ENCODE measurements at regions not wholly inside any gene's neighbourhood (a gene's known extent, or its start where the extent isn't known, plus 50 kb on each side); places are given as distances from the start of the nearest gene placed in this dataset.

DNA sequence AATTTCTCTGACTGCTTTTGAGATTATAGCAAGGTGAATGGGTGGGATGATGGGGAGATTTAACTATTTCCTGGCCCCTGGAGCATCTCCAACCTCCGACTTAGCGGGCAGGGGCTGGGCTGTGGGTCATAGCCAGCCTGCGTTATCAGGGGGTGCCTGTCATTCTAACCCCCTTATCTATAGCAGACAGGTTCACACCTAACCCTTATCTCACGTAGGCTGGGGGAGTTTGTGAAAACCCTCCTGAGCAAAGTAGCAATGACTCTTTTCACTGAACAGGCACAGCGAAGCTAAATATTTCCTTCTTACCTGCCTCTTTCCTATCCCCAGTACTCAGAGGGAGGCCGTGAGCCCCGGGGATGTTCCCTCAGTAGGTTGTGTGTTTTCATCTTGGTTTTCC is 511.4 kb upstream of the B3GAT1 start (continued):
- TF ChIP-seq, protein P1, sequence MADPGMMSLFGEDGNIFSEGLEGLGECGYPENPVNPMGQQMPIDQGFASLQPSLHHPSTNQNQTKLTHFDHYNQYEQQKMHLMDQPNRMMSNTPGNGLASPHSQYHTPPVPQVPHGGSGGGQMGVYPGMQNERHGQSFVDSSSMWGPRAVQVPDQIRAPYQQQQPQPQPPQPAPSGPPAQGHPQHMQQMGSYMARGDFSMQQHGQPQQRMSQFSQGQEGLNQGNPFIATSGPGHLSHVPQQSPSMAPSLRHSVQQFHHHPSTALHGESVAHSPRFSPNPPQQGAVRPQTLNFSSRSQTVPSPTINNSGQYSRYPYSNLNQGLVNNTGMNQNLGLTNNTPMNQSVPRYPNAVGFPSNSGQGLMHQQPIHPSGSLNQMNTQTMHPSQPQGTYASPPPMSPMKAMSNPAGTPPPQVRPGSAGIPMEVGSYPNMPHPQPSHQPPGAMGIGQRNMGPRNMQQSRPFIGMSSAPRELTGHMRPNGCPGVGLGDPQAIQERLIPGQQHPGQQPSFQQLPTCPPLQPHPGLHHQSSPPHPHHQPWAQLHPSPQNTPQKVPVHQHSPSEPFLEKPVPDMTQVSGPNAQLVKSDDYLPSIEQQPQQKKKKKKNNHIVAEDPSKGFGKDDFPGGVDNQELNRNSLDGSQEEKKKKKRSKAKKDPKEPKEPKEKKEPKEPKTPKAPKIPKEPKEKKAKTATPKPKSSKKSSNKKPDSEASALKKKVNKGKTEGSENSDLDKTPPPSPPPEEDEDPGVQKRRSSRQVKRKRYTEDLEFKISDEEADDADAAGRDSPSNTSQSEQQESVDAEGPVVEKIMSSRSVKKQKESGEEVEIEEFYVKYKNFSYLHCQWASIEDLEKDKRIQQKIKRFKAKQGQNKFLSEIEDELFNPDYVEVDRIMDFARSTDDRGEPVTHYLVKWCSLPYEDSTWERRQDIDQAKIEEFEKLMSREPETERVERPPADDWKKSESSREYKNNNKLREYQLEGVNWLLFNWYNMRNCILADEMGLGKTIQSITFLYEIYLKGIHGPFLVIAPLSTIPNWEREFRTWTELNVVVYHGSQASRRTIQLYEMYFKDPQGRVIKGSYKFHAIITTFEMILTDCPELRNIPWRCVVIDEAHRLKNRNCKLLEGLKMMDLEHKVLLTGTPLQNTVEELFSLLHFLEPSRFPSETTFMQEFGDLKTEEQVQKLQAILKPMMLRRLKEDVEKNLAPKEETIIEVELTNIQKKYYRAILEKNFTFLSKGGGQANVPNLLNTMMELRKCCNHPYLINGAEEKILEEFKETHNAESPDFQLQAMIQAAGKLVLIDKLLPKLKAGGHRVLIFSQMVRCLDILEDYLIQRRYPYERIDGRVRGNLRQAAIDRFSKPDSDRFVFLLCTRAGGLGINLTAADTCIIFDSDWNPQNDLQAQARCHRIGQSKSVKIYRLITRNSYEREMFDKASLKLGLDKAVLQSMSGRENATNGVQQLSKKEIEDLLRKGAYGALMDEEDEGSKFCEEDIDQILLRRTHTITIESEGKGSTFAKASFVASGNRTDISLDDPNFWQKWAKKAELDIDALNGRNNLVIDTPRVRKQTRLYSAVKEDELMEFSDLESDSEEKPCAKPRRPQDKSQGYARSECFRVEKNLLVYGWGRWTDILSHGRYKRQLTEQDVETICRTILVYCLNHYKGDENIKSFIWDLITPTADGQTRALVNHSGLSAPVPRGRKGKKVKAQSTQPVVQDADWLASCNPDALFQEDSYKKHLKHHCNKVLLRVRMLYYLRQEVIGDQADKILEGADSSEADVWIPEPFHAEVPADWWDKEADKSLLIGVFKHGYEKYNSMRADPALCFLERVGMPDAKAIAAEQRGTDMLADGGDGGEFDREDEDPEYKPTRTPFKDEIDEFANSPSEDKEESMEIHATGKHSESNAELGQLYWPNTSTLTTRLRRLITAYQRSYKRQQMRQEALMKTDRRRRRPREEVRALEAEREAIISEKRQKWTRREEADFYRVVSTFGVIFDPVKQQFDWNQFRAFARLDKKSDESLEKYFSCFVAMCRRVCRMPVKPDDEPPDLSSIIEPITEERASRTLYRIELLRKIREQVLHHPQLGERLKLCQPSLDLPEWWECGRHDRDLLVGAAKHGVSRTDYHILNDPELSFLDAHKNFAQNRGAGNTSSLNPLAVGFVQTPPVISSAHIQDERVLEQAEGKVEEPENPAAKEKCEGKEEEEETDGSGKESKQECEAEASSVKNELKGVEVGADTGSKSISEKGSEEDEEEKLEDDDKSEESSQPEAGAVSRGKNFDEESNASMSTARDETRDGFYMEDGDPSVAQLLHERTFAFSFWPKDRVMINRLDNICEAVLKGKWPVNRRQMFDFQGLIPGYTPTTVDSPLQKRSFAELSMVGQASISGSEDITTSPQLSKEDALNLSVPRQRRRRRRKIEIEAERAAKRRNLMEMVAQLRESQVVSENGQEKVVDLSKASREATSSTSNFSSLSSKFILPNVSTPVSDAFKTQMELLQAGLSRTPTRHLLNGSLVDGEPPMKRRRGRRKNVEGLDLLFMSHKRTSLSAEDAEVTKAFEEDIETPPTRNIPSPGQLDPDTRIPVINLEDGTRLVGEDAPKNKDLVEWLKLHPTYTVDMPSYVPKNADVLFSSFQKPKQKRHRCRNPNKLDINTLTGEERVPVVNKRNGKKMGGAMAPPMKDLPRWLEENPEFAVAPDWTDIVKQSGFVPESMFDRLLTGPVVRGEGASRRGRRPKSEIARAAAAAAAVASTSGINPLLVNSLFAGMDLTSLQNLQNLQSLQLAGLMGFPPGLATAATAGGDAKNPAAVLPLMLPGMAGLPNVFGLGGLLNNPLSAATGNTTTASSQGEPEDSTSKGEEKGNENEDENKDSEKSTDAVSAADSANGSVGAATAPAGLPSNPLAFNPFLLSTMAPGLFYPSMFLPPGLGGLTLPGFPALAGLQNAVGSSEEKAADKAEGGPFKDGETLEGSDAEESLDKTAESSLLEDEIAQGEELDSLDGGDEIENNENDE (IDR thresholded peaks at IDR 0.05; ENCODE audit: insufficient replicate concordance, low read length) = no peak
- TF ChIP-seq ASH2L (IDR thresholded peaks at IDR 0.05; ENCODE audit: low read length) (no peak), HDAC2 (IDR thresholded peaks at IDR 0.05; ENCODE audit: borderline replicate concordance in 1 of 2, low read depth in 2 of 2, low read length in 2 of 2) (no peak), RBBP5 (IDR thresholded peaks at IDR 0.05; ENCODE audit: borderline replicate concordance, low read depth, low read length) (no peak), KDM1A (IDR thresholded peaks at IDR 0.05; ENCODE audit: borderline replicate concordance, low read length) (no peak), SIRT6 (IDR thresholded peaks at IDR 0.05; ENCODE audit: low read length) (no peak), RAD21 (IDR thresholded peaks at IDR 0.05 in 1 of 2, conservative IDR thresholded peaks at IDR 0.05 in 1 of 2; ENCODE audit: low read depth in 2 of 2, low read length in 2 of 2) (no peak), CBX5 (IDR thresholded peaks at IDR 0.05; ENCODE audit: low read depth, low read length) (no peak), SP4 (IDR thresholded peaks at IDR 0.05; ENCODE audit: low read length) (no peak), JUND (IDR thresholded peaks at IDR 0.05; ENCODE audit: low read length) (no peak), MAFK (IDR thresholded peaks at IDR 0.05; ENCODE audit: low read depth, low read length) (no peak)
- TF ChIP-seq, protein P2, sequence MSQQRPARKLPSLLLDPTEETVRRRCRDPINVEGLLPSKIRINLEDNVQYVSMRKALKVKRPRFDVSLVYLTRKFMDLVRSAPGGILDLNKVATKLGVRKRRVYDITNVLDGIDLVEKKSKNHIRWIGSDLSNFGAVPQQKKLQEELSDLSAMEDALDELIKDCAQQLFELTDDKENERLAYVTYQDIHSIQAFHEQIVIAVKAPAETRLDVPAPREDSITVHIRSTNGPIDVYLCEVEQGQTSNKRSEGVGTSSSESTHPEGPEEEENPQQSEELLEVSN (IDR thresholded peaks at IDR 0.05) = no peak
